ENCODE measurements at regions not wholly inside any gene's neighbourhood (a gene's known extent, or its start where the extent isn't known, plus 50 kb on each side); places are given as distances from the start of the nearest gene placed in this dataset.

GRCh38 chr22:48952256-48953102 lies 875.2 kb downstream of the BRD1 start:
- no peak for DNase-seq (ENCODE audit: low read depth)

- no peak for DNase-seq (ENCODE audit: low read depth)
Observed at GRCh38 chr22:48951836-48952235, 875.8 kb downstream of the BRD1 start.

DNA sequence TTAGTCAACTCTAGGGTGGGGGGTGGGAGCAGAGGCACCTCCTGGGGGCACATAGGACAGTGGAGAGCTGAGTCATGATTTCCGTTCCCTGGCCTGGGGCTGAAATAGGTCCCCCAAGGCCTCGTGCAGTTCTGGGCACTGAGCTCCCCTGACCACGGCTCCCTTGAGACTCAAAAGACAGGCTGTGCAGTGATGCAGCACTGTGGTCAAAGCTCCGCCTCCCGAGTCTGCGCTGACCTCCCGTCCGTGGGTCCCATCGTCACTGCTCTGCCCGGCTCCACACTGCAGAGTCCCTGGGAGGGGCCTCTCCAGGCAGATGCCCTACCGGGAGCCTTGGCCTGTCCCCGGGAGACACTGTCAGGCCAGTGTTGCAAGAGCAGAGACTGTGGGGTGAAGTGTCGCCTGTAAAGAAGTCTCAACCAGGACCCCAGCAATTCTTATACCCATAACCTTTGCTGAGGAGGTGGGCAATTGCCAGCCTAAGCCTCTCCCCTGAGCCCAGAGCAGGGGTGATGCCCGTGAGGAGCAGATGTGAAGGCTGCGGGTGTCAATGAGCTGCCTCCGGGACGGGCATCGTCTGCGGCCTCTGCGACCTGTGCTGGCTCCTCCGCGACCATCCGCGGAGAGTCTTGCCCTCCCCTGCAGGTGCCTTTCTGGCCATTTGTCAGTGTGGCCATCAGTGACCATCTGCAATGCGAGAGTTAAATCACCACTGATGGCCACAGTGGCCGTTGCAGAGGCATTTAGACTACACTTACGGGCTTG lies 877.3 kb downstream of the BRD1 start:
- DNase-seq (ENCODE audit: low read depth) = no peak

- no peak for DNase-seq (ENCODE audit: low read depth)
Observed at GRCh38 chr22:48949375-48950149, 878.1 kb downstream of the BRD1 start.

- DNase-seq (ENCODE audit: low read depth) = no peak
Observed at GRCh38 chr22:48948575-48949170, 879.0 kb downstream of the BRD1 start.

DNA sequence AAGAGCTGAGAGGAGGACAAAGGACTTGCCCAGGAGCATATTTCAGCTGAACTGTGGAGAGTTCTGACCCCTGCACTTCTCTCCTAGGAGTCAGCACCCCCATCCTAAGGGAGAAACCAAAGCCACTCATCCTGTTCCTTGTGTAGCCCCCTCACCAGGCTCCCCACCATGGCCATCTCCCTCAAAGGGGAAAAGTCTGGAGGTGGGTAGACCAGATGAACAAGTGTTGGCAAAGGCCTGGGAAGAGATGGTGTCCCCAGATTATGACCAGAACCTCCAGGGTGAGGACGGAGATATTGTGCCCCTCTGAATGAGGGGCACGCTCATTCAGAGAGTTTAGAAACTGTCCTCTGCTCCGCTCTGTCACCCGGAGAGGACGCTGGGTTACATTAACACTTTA lies 880.0 kb downstream of the BRD1 start:
- DNase-seq (ENCODE audit: low read depth) = no peak

- DNase-seq (ENCODE audit: low read depth) = no peak
Observed at GRCh38 chr22:48945621-48946458, 881.8 kb downstream of the BRD1 start.

DNA sequence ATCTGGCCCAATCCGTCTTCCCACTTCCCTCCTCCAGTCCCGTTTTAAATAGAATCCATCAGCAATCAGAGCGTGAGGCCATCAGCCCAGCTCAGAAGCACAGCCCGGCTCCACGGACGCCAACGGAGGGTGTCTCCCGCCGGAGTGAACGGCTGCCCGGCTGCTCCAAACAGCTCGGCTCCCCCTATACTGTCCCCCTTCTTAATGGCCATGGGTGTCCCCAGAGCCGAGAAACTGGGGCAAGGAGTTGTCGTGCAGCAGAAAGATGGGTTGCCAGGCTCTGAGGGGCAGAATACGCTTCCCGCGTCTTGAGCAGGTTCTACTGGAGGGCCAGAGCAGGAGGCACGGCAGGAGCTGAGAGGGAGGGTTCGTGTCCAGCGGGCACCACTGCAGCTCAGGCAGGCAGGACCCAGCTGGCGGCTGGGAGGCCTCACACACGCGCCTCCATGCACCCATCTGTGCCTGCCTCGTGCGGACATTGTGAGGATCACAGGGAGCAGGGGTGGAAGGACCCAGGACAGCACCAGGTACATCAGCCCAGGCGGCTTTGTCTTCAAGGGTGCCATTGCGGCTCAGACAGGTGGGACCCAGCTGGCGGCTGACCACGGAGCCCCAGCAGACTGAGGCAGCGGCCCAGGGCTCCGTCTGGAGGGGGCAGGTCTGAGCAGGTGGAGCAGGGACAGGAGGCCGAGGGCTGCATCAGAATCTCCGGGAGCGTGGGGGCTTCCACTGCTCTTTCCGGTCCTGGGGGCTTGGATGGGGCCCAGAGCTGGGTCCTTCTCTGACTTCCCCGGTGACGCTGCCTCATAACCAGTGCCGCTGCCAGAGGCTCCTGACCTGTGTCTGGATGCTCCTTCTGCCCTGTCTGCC lies 882.7 kb downstream of the BRD1 start:
- no peak for DNase-seq (ENCODE audit: low read depth)

- DNase-seq (ENCODE audit: low read depth) = no peak
Observed at GRCh38 chr22:48944433-48944750, 883.3 kb downstream of the BRD1 start.

DNA sequence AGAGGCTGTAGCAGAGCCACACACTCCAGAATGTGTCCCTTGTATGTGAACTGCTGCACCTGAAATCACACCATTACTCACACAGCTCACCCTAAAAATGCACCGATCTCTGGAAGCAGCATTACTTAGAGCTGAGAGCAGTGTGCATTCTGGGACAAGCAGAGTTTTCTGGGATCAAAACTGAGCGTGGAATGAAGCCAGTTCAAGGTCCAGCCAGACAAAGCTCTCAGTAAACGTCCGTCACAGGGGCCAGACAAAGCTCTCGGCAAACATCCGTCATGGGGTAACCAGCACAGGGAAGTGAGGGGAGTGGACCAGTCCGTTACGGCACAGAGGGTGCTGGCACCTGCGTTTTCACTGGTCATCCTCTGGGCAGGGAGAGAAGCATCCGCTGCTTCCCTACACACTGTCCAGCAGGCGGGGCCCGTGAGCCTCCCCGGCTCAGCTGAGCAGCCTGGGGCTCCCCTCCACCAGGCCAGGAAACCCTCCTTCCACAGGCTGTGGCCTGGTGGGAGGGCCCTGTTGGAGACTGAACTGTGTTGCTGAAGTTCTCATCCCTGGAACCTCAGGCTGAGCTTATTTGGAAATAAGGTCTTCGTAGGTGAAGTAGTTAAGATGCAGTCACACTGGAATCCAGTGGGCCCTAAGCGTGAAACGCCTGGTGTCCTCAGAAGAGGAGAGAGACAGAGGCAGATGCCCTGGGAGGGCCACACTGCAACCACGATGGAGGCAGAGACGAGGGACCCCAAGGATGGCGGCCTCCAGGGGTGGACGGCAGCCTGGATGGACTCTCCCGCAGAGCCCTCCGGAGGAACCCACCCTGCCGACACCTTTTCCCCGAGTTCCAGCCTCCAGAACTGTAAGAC lies 883.9 kb downstream of the BRD1 start:
- no peak for DNase-seq (ENCODE audit: low read depth)

DNA sequence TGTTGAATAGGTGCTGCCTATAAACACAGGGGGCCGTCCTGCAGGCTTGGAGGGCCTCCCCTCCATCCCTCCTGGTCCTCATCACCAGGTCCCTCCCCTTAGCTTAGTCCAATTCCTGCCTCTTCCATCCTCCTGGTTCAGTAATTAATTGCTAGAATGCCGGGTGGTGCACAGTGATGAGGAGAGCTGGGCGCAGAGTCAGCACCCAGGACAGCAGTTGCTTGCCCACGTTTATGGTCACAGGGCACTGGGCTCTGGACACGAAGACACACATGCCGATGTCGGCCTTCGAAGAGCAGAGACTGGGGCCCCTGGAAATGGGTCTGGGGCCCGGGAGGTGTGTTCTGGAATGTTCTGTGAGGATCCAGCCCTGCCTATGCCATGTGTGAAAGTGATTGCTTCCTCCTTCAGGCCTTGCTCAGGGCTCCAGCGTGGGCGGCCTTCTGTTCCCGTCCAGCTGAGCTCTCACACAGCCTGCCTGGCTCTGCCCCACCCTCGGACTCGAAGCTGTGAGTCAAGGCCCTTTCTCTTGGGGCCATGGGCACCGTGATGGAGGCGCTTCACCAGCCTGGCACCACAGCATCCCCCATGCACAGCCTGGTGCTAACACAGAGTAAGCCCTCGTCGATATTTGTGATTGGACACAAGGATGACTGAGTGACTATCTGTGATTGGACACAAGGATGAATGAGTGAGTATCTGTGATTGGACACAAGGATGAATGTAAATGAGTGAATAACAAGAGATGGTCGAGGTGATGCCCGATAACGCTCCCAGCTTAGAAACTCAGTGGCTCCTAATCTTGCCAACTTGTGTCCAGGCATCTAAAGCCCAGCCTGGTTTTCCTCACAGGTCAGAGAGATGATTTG lies 884.7 kb downstream of the BRD1 start:
- DNase-seq (ENCODE audit: low read depth) = no peak

DNA sequence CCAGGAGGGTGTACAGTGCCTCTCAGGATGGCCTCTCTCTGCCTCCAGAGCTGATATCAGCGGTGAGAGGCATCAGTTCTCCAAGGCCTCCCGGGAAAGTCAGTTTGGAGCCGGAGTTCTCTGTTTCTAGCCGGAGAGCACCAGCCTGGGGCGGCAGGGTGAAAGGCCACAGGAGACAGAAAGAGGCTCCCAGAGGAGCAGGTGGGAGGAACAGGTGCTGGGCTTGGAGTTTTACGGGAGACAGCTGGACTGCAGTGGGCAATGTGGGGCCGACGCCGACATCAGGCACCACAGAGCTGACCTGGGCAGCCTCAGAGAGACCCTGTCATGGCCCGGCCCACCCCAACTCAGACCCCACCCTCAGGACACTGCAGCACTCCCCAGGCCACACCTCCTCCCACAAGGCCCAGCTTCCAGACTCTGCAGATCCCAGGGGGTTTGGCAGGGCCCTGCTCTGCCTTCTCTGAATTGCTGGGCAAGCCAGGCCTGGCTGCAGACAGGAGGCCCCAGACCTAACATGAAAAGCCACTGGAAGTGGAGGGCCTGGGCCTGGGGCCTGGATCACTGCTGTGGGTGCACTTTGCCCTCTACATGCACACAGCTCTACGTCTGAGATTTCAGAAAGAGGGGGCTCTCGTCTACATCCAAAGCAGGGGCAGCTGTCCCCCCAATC lies 885.6 kb downstream of the BRD1 start:
- DNase-seq (ENCODE audit: low read depth) = no peak

- DNase-seq (ENCODE audit: low read depth) = no peak
Observed at GRCh38 chr22:48941033-48941902, 886.4 kb downstream of the BRD1 start.

DNA sequence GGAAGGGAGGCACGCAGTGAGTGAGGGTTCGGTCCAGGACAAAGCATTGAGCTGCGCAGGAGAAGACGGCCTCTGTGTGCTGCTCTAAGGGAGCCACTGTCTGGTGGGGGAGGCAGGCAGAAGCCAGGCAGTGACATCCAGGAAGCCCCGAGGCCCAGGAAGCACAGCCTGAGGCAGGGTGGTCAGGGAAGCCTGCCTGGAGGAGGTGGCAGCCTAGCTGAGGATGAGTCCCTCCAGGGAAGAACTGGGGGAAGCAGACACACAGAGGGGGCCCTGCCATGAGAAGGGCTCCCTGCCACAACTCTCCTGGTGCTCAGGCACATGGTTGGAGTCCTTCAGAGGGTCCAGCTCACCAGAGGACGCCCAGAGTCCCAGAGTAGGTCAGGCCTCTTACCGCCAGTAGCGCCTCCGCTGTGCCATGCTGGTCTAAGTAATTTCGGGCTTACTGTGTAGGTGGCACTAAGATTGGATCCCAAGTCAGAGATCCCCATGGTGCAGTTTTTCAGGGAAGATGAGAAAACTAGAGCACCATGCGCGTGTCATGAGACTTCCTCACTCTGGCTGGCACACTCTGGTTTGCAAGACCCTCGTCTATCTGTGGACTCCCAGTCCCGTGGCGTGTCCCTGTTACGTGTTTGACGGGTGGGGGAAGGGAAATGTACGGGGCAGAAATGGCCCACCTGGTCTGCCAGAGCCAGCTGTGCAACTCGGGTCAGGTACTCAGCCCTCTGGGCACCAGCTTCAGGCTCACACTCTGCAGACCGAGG lies 887.2 kb downstream of the BRD1 start:
- no peak for DNase-seq (ENCODE audit: low read depth)

GRCh38 chr22:48939441-48940265 lies 888.0 kb downstream of the BRD1 start:
- DNase-seq (ENCODE audit: low read depth) = no peak
